Activated naive CD4-positive, alpha-beta T cell treated with anti-CD3 and anti-CD28 coated beads for 36 hours (primary cell): ENCODE measurements at regions not wholly inside any gene's neighbourhood (a gene's known extent, or its start where the extent isn't known, plus 50 kb on each side); places are given as distances from the start of the nearest gene placed in this dataset.

Experiments used
- CTCF ChIA-PET: fragments of 350-600 bp; sonication (Branson Sonifier 250); formaldehyde crosslinking; loops from one replicate; lab custom pipeline; 2021; ENCODE audit warnings: antibody characterized with exemption; lab: Charles Lee
- DNase-seq: peaks from one replicate; pipeline ENCODE4 v3.0.0-alpha.2; 2020
- H3K27ac Mint-ChIP-seq: one replicate; pipeline ENCODE4 v1.8.0; 2021; ENCODE audit warnings: mild to moderate bottlenecking, mixed read lengths
- H3K27me3 Mint-ChIP-seq: one replicate; pipeline ENCODE4 v1.8.0; 2021; ENCODE audit warnings: low read depth, mixed read lengths
- H3K36me3 Mint-ChIP-seq: one replicate; pipeline ENCODE4 v1.8.0; 2021; ENCODE audit warnings: low read depth, mixed read lengths
- H3K4me1 Mint-ChIP-seq: one replicate; pipeline ENCODE4 v1.8.0; 2021; ENCODE audit warnings: low read depth, mixed read lengths
- H3K4me3 Mint-ChIP-seq: one replicate; pipeline ENCODE4 v1.8.0; 2021; ENCODE audit warnings: mild to moderate bottlenecking, moderate library complexity, mixed read lengths
- H3K9me3 Mint-ChIP-seq: one replicate; pipeline ENCODE4 v1.8.0; 2021; ENCODE audit warnings: mixed read lengths
- intact Hi-C: fragments of 100-400 bp; cut with micrococcal nuclease; formaldehyde crosslinking; loops from one replicate; pipeline ENCODE4 v1.15.1; 2023

DNA sequence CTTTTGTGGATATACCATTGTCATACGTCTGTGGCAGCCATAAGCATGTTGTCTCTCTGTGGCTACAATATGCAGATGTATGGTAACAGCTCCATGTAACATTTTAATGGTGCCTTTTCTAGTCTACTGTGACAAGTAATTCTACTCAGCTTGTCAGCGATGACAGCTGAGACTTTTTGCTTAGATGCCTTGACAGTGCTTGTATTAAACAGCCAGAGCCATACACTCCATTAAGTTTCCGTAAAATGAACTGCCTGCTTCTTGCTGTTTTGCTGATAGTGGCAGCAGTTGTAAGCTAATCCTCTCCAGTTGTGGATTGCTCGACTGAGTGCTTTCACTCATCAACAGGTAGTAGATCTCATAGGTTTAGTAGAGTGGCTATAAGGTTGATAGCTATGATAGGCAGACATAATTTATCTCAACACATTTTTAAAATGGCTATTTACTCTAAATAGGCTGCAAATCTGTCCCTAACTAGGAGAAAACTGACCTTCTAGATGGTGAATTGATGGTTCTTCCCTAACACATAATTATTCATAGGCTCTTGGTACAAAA lies 260.2 kb upstream of the NAALADL2 start:
- Mint-ChIP-seq H3K4me3 (no peak overlapping the region), H3K4me1 (no peaks in the 10 kb centered on the region), H3K36me3 (no peaks in the 10 kb centered on the region), H3K9me3 (no peaks in the 10 kb centered on the region), H3K27me3 (no peaks in the 10 kb centered on the region), H3K27ac (no peak overlapping the region)
- intact Hi-C loops = no loop called here
- CTCF ChIA-PET = no interaction called here
- no peak for DNase-seq

DNA sequence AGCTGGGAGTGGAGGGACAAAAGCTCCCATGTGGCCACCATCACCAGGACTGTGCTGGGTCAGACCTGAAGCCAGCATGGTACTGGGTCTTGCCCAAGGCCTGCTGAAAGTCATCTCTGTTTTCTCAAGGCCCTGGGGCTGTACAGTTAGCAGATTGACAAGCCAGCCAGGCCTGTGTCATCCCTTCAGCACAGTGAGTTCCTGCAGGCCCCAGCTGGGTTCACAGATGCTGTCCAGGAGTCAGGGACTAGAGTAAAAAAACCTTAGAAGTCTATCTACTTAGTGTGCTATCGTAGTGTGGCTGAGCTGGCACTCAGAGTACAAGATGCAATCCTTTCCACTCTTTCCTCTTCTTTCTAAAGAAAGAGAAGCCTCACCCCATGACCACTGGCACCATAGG lies 246.0 kb upstream of the NAALADL2 start:
- intact Hi-C loops = no loop called here
- no peaks in the 10 kb centered on the region for H3K27me3 Mint-ChIP-seq
- no peak overlapping the region for H3K27ac Mint-ChIP-seq
- no peaks in the 10 kb centered on the region for H3K4me1 Mint-ChIP-seq
- no peak overlapping the region for H3K4me3 Mint-ChIP-seq
- CTCF ChIA-PET = no interaction called here
- DNase-seq = no peak
- H3K36me3 Mint-ChIP-seq = no peaks in the 10 kb centered on the region
- H3K9me3 Mint-ChIP-seq = peaks cover 6% of the 10 kb centered on the region

DNA sequence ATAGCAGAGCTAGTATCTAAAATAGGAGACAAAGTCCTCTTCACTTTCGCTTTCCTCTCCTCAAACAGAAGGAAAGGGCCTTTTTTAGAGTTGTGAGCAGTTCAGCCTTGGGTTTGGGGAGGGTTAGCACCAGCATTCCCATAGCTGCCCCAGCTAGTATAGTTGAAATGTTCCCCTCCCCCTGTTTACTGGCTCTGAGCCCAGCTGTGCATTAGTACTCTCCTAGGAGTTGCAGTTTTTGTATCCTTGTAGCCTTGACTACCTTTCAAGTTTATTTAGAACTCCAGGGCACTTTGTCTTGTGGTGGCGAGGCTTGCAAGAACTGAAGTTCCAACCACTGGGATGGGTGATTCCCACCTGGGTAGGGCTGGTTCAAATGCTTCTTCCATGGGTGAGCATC lies 245.1 kb upstream of the NAALADL2 start:
- no peaks in the 10 kb centered on the region for H3K4me1 Mint-ChIP-seq
- CTCF ChIA-PET = no interaction called here
- no peak overlapping the region for H3K27ac Mint-ChIP-seq
- intact Hi-C loops = no loop called here
- no peak overlapping the region for H3K4me3 Mint-ChIP-seq
- no peaks in the 10 kb centered on the region for H3K36me3 Mint-ChIP-seq
- DNase-seq = no peak
- H3K9me3 Mint-ChIP-seq = peaks cover 6% of the 10 kb centered on the region
- no peaks in the 10 kb centered on the region for H3K27me3 Mint-ChIP-seq

DNA sequence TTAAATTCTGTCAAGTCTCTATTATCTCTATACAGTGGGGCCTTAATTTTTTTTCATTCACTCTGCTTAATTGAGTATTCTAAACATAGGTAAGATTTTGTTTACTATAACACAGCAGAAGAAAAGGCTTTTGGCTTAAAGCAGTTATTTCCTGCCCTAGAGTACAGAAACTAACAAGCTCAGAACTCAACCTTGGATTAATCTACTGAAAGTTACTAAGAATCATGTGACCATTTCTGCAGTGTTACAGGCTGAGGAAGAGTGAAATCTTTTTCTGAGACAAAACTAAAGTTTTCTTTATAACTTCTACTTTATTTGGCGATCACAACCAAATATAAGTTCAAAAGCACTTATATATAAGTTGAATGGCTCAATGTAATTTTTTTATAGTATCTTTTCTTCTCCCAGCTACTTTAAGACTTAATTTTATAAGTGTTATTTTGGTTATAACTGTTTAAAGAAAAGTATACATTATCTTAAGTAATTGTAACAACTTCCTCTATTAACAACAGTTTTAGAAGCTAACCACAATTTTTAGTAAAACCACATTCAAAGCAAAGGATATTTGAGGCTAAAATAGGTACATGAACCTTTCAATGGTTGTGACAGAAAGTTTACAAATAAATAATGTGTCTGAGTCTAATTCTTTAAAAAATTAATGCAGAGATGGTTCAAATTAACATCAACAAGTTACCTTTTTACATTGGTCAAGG lies 240.6 kb upstream of the NAALADL2 start:
- Mint-ChIP-seq H3K36me3 (no peaks in the 10 kb centered on the region), H3K27me3 (no peaks in the 10 kb centered on the region), H3K4me1 (no peaks in the 10 kb centered on the region), H3K27ac (no peak overlapping the region), H3K4me3 (no peak overlapping the region), H3K9me3 (peaks cover 1% of the 10 kb centered on the region)
- intact Hi-C loops = no loop called here
- CTCF ChIA-PET = no interaction called here
- DNase-seq = no peak

DNA sequence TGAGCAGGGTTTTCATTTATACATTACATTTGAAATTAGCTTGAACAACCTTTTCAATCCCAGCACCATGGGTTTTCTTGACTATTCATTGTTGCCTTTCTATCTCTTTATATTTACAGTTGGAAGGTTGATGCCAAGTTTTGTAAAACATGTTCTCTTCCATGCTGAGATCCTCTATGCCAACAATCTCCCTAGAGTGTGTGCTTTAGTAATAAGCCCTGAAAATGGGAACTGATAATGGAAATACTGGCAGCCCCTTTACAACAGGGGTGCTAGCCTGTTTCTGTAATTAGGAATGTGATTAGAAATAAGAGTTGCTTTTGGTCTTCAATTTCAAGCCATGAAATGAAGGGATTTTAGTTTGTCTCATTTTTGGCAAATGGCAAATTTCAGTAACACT lies 239.9 kb upstream of the NAALADL2 start:
- Mint-ChIP-seq H3K9me3 (peaks cover 1% of the 10 kb centered on the region), H3K4me3 (no peak overlapping the region), H3K27me3 (no peaks in the 10 kb centered on the region), H3K4me1 (no peaks in the 10 kb centered on the region), H3K27ac (no peak overlapping the region), H3K36me3 (no peaks in the 10 kb centered on the region)
- CTCF ChIA-PET = no interaction called here
- intact Hi-C loops = no loop called here
- no peak for DNase-seq

DNA sequence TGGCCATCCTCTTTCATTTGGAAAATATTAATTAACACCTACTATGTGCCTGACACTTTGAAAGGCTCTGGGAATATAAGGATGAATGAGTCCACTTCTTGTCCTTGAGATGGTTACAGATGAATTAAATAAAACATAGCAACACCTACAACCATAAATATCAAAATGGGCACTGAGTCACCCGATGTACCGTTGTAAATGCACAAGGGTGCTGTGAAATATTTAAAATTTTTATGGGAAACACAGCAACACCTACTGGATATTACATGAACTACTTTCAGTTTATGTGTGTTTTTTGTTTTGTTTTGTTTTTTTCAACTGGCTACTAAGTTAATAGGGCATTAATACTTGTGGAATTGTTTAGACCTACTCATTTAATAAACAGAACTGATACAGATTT lies 239.0 kb upstream of the NAALADL2 start:
- Mint-ChIP-seq H3K36me3 (no peaks in the 10 kb centered on the region), H3K4me1 (no peaks in the 10 kb centered on the region), H3K9me3 (no peaks in the 10 kb centered on the region), H3K27me3 (no peaks in the 10 kb centered on the region), H3K27ac (no peak overlapping the region), H3K4me3 (no peak overlapping the region)
- DNase-seq = no peak
- intact Hi-C loops = no loop called here
- CTCF ChIA-PET = no interaction called here

DNA sequence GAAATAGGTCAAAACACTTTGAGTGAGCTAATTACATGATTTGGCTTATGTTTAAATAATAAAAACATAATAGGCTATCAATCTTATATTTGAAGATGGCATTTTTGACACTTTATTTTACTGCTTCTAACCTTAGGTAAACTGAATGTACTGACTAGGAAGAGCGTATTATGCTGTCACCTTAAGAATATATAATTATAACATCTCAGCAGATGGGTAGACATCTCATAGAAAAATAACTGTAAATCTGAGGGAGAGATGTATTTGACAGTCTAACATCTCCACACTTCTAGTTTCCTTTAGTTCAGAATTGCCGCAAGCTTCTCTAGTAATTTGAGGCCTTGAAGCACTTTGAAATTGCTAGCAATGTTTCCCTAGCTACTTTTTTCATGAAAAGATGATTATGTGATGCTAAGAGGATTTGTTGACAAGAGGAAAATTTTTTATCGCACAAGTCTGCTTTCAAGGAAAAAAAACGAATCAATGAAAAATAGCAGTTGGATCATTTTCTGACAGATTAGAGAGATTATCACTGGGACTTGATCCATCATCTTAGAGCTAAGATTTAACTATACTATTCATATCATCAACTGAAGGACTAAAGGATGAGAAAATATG lies 238.2 kb upstream of the NAALADL2 start:
- CTCF ChIA-PET = interaction anchor here (0.7 kb wide), 1 partner anchor 277 kb away, joined by 4 read pairs; no protein-coding TSS in a partner anchor
- no peak overlapping the region for H3K27ac Mint-ChIP-seq
- no peaks in the 10 kb centered on the region for H3K36me3 Mint-ChIP-seq

DNA sequence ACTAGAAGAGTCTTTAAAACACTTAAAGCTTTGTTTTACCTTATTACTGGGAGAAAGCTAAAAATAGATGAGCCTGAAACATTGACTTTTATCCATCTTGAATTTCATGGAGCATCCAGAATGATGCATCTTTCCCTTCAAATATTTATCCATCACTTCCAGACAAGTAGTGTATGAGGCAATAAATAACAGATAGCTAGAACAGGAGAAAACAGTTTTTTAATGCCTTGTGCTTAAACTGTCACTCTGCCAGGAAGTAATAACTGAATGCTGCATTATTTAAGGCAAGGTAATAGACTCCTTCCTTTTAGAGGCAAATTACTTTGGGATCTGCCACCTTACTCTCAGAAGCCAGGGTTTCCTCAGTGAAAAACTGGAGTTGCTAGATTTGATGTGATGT lies 225.8 kb upstream of the NAALADL2 start:
- H3K27me3 Mint-ChIP-seq = no peaks in the 10 kb centered on the region
- H3K4me1 Mint-ChIP-seq = no peaks in the 10 kb centered on the region
- H3K9me3 Mint-ChIP-seq = peaks cover 7% of the 10 kb centered on the region
- no peak overlapping the region for H3K4me3 Mint-ChIP-seq
- intact Hi-C loops = no loop called here
- H3K27ac Mint-ChIP-seq = no peak overlapping the region
- DNase-seq = no peak
- CTCF ChIA-PET = no interaction called here
- H3K36me3 Mint-ChIP-seq = no peaks in the 10 kb centered on the region

More for the DNA sequence above, 238.2 kb upstream of the NAALADL2 start:
- no peak for DNase-seq
- Mint-ChIP-seq H3K27me3 (no peaks in the 10 kb centered on the region), H3K4me1 (no peaks in the 10 kb centered on the region), H3K9me3 (no peaks in the 10 kb centered on the region), H3K4me3 (no peak overlapping the region)
- intact Hi-C loops = no loop called here

DNA sequence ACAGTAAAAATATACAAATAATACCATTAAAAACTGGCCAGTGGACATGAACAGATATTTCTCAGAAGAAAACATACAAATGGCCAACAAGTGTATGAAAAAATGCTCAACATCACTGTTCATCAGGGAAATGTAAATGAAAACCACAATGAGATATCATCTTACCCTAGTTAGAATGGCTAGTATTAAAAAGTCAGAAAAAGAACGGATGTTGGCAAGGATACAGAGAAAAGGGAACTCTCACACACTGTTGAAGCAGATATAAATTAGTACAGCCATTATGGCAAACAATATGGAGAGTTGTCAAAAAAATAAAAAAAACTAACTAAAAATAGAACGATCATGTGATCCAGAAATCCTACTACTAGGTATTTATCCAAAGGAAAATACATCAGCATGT lies 222.7 kb upstream of the NAALADL2 start:
- no peak for DNase-seq
- Mint-ChIP-seq H3K27ac (no peak overlapping the region), H3K9me3 (peaks cover 7% of the 10 kb centered on the region), H3K4me1 (no peaks in the 10 kb centered on the region), H3K4me3 (no peak overlapping the region), H3K36me3 (no peaks in the 10 kb centered on the region), H3K27me3 (no peaks in the 10 kb centered on the region)
- CTCF ChIA-PET = no interaction called here
- intact Hi-C loops = no loop called here

DNA sequence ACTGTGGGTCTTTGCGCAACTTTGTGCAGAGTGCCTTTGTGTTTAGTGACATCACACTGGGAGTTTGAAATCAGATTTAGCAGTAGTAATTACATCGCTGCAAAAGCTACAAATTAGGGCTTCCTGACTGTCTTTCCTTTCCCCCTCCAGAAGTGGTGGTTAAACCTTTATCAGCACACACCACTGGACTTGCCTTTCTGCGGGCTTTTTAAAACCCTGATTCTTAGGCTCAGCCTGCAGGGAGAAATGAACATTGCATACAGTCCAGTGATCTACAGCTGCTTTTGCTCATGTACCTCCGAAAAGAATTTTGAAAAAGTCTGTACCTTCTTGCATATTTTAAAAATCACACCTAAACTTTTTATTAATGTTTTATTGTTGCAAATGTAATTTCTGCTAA lies 219.7 kb upstream of the NAALADL2 start:
- peaks cover 7% of the 10 kb centered on the region for H3K9me3 Mint-ChIP-seq
- H3K36me3 Mint-ChIP-seq = no peaks in the 10 kb centered on the region
- no peaks in the 10 kb centered on the region for H3K27me3 Mint-ChIP-seq
- CTCF ChIA-PET = no interaction called here
- H3K27ac Mint-ChIP-seq = no peak overlapping the region
- DNase-seq = no peak
- H3K4me3 Mint-ChIP-seq = no peak overlapping the region
- intact Hi-C loops = no loop called here
- H3K4me1 Mint-ChIP-seq = no peaks in the 10 kb centered on the region

DNA sequence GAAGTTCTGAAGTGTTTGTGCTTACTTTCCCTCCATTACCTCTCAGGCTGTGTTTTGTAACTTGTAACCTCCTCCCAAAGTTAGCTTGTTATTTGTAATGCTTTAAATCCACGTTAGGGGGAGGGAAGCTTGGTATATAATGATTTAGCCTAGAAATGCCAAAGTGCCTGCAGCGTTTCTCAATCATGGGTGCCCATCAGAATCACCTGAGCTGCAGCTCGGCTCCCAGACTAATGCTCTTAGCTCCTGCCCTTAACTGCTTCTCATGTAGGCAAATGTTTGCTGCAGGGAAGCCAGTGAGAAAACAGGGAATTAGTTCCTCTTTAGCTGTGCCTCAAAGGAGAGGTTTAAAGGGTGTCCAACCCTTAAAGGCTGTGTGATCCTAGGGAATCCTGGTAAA lies 219.2 kb upstream of the NAALADL2 start:
- H3K4me1 Mint-ChIP-seq = no peaks in the 10 kb centered on the region
- H3K4me3 Mint-ChIP-seq = no peak overlapping the region
- DNase-seq = no peak
- H3K27ac Mint-ChIP-seq = no peak overlapping the region
- no peaks in the 10 kb centered on the region for H3K27me3 Mint-ChIP-seq
- intact Hi-C loops = no loop called here
- no peaks in the 10 kb centered on the region for H3K36me3 Mint-ChIP-seq
- H3K9me3 Mint-ChIP-seq = peaks cover 7% of the 10 kb centered on the region
- CTCF ChIA-PET = no interaction called here

DNA sequence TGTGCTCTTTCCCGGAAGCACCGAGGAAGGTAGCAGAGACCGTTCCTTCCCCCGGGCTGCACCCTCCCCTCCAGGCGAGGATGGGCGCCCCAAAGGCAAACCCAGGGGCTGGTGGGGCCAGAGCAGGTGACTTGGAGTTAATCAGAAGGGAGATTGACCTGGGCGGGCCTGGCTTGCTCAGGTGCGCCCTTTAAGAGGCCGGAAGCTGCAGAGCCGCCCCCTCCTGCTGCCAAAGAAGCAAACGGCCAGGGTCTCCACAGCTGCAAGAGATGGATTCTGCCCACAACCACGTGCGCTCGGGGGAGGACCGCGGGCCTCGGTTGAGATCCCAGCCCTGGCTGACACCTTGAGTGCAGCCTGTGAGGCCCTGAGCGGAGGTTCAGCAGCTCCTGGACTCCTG lies 218.2 kb upstream of the NAALADL2 start:
- Mint-ChIP-seq H3K27ac (no peak overlapping the region), H3K4me3 (no peak overlapping the region), H3K36me3 (no peaks in the 10 kb centered on the region), H3K4me1 (no peaks in the 10 kb centered on the region), H3K9me3 (peaks cover 6% of the 10 kb centered on the region), H3K27me3 (no peaks in the 10 kb centered on the region)
- intact Hi-C loops = no loop called here
- no peak for DNase-seq
- CTCF ChIA-PET = no interaction called here

DNA sequence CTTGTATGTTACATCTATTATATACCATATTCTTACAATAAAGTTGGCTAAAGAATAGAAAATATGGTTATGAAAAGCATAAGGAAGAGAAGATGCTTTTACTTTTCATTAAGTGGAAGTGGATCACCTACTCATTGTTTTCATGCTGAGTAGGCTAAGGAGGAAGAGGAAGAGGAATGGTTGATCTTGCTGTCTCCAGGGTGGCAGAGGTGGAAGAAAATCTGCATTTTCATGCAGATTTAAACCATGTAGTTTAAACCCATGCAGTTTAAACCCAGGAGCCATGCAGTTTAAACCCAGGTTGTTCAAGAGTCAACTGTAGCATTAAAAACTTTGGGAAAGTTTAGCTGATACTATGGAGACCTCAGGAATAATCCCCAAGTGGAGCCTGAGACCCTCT lies 214.8 kb upstream of the NAALADL2 start:
- no peak for DNase-seq
- Mint-ChIP-seq H3K27me3 (no peaks in the 10 kb centered on the region), H3K27ac (no peak overlapping the region), H3K9me3 (no peaks in the 10 kb centered on the region), H3K4me1 (no peaks in the 10 kb centered on the region), H3K4me3 (no peak overlapping the region), H3K36me3 (no peaks in the 10 kb centered on the region)
- CTCF ChIA-PET = no interaction called here
- intact Hi-C loops = no loop called here
